Ascending aorta (tissue), 2 donors: ENCODE measurements at regions not wholly inside any gene's neighbourhood (a gene's known extent, or its start where the extent isn't known, plus 50 kb on each side); places are given as distances from the start of the nearest gene placed in this dataset.

Experiments used
- DNase-seq, 2 donors: peaks; one replicate each; pipeline ENCODE4 v3.0.0-alpha.2; 2019; ENCODE audit warnings: low spot score in 2 of 2
- H3K27ac ChIP-seq, 2 donors: fragments of 200-600 bp; sonication (generic); one replicate each; pipeline ENCODE4 v1.5.1; 2016 to 2017; ENCODE audit warnings: mild to moderate bottlenecking in 1 of 2
- H3K27me3 ChIP-seq: fragments of 200-600 bp; sonication (generic); one replicate; pipeline ENCODE4 v1.5.1; 2017
- H3K36me3 ChIP-seq, 2 donors: fragments of 200-600 bp; sonication (generic); one replicate each; pipeline ENCODE4 v1.5.1; 2016
- H3K4me1 ChIP-seq, 2 donors: fragments of 200-600 bp; sonication (generic); one replicate each; pipeline ENCODE4 v1.5.1; 2016 to 2017; ENCODE audit warnings: mild to moderate bottlenecking in 1 of 2
- H3K4me3 ChIP-seq, 2 donors: fragments of 200-600 bp; sonication (generic); one replicate each; pipeline ENCODE4 v1.5.1; 2016 to 2017; ENCODE audit warnings: mild to moderate bottlenecking in 1 of 2
- H3K9me3 ChIP-seq, 2 donors: fragments of 200-600 bp; sonication (generic); one replicate each; pipeline ENCODE4 v1.5.1; 2016
- intact Hi-C: fragments of 100-400 bp; cut with DNase I; formaldehyde crosslinking; loops from one replicate; pipeline ENCODE4 v1.15.1; 2023
- TF ChIP-seq, protein P1 (sequence below), 3 experiments: fragments of 200-600 bp in 2 of 3; fragments of 450-650 bp in 1 of 3; sonication (generic) in 2 of 3; IDR thresholded peaks; one replicate each; pipeline ENCODE4 v1.5.1; 2016 to 2019; ENCODE audit warnings: antibody characterized with exemption in 3 of 3, mild to moderate bottlenecking in 1 of 3, moderate library complexity in 1 of 3

DNA sequence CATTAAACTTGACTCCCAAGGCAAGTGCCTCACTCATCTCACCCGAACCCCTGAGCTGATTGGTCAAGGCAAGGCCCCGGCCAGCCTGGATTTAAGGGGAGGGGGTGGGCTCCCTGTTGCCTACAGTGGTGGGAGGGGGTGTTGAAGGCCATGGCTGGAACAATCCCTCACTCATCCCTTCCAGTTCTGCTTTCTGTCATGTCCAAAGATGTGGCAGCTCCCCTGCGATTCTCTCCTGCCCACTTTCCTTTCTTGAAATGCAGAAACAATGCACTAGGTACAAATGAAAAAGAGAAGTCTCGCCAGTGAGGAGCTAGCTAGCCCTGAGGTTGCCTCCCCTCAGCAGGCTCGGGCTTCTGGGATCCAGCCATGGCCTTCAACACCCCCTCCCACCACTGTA, 240.9 kb downstream of the SYK start:
- H3K9me3 ChIP-seq: no peaks in the 10 kb centered on the region
- no peak overlapping the region for H3K27ac ChIP-seq
- H3K27me3 ChIP-seq: no peaks in the 10 kb centered on the region
- TF ChIP-seq, protein P1, sequence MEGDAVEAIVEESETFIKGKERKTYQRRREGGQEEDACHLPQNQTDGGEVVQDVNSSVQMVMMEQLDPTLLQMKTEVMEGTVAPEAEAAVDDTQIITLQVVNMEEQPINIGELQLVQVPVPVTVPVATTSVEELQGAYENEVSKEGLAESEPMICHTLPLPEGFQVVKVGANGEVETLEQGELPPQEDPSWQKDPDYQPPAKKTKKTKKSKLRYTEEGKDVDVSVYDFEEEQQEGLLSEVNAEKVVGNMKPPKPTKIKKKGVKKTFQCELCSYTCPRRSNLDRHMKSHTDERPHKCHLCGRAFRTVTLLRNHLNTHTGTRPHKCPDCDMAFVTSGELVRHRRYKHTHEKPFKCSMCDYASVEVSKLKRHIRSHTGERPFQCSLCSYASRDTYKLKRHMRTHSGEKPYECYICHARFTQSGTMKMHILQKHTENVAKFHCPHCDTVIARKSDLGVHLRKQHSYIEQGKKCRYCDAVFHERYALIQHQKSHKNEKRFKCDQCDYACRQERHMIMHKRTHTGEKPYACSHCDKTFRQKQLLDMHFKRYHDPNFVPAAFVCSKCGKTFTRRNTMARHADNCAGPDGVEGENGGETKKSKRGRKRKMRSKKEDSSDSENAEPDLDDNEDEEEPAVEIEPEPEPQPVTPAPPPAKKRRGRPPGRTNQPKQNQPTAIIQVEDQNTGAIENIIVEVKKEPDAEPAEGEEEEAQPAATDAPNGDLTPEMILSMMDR (IDR thresholded peaks at IDR 0.05): no peak
- no peak for DNase-seq
- intact Hi-C loops: no loop called here
- no peaks in the 10 kb centered on the region for H3K36me3 ChIP-seq
- H3K4me1 ChIP-seq: peaks cover 7 to 11% of the 10 kb centered on the region in 2 donors
- H3K4me3 ChIP-seq: no peak overlapping the region

DNA sequence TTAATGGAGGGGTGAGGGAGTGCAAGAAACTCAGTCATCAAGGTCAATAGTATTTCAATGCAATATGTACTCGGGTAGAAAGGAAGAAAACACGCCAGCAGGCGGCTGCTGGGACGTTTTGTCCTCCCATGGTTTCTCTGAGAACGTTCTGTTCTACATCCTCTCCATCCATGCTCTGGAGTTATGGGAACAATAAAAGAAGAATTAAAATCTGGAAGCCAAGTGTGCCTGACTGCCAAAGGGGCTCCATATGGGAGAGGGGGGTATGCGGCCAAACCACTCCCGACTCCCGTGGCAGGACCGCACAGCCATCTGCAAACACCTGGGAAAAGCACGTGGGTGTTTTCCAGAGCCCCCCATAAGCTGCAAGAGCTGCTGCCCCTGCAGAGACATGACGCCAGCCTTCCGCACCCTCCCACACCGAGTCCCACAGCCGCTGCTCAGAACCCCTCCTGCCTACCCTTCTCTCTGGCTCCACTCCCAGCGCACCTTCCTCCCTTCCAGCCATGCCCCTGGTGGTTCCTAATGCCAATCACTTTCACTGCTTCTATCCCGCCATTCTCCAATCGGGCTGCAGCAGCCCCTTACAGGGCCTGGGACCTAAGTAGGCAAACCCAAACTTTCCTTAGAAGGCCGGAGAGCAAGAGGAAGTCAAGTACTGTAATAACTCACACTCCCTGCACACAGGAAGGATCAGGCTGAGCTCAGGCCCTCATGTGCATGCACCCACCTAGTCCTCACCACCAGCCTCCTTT, 241.6 kb downstream of the SYK start:
- no peaks in the 10 kb centered on the region for H3K36me3 ChIP-seq
- H3K27ac ChIP-seq: no peak overlapping the region
- no peaks in the 10 kb centered on the region for H3K9me3 ChIP-seq
- intact Hi-C loops: no loop called here
- H3K4me1 ChIP-seq: peaks cover 0 to 4% of the 10 kb centered on the region in 2 donors
- TF ChIP-seq, protein P1 (IDR thresholded peaks at IDR 0.05): no peak
- no peak for DNase-seq
- no peaks in the 10 kb centered on the region for H3K27me3 ChIP-seq
- H3K4me3 ChIP-seq: no peak overlapping the region

DNA sequence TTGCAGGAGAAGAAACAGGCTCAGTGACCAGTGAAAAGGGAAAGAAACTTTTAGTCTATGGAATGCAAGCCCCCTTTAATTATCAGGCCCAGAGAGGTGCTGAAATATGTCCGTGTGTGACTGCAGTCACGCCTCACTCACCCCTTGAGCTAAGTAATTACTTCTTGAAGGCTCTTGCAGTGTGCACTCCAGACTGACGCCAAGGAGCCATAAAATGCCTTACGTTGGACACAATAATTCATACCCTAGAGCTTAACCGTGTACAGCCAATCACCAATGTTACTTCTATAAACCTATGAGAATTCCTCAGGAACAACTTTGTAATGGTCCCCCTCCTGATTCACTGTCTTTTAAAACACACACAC, 242.2 kb downstream of the SYK start:
- Histone ChIP-seq H3K27ac (no peak overlapping the region), H3K4me1 (no peaks in the 10 kb centered on the region), H3K4me3 (no peak overlapping the region), H3K36me3 (no peaks in the 10 kb centered on the region), H3K9me3 (no peaks in the 10 kb centered on the region), H3K27me3 (no peaks in the 10 kb centered on the region)
- no peak for DNase-seq
- TF ChIP-seq, protein P1 (IDR thresholded peaks at IDR 0.05): no peak
- intact Hi-C loops: no loop called here

DNA sequence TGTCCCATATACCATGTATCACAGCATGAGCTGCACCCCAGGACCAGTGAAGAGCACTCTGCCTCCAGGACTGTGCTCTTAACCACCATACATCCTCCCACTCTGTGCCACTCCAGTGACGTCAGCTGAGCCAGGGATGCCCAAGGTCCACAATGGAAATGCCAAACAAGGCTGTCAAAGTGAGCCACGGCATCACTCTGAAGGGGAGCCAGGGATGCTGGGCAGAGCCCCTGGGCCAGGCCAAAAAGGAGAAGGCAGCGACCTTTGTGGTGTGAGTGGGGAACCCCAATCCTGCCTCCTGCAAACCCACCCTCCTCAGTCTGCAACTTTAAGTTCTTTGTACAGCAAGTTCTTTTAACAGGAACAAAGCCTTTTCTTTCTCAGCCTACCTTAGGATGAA, 242.7 kb downstream of the SYK start:
- no peak overlapping the region for H3K27ac ChIP-seq

DNA sequence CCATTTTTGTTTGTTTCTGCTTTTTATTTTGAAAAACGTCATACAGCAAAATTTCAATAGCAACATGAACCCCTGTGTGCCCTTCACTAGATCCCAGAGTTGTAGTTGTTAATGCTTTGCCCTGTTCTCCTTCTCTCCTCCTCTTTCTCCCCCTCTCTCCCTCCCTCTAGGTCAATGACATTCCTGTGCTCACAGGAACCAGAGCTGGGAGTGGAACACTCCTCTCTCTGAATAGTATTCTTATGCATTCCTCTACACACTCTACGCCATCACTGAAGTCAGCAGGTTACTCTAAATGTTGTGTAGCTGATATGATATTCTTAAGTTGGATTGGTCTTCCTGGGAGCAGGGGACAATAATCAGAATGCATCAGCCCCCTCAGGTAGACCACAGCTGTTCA, 243.4 kb downstream of the SYK start:
- no peak for DNase-seq
- H3K27ac ChIP-seq: no peak overlapping the region
- H3K4me1 ChIP-seq: no peaks in the 10 kb centered on the region
- H3K36me3 ChIP-seq: no peaks in the 10 kb centered on the region
- no peak overlapping the region for H3K4me3 ChIP-seq
- no peaks in the 10 kb centered on the region for H3K27me3 ChIP-seq
- TF ChIP-seq, protein P1 (IDR thresholded peaks at IDR 0.05): no peak
- H3K9me3 ChIP-seq: no peaks in the 10 kb centered on the region
- intact Hi-C loops: no loop called here

More for the DNA sequence above, 242.7 kb downstream of the SYK start:
- Histone ChIP-seq H3K27me3 (no peaks in the 10 kb centered on the region), H3K4me3 (no peak overlapping the region), H3K4me1 (no peaks in the 10 kb centered on the region), H3K36me3 (no peaks in the 10 kb centered on the region), H3K9me3 (no peaks in the 10 kb centered on the region)
- intact Hi-C loops: no loop called here
- TF ChIP-seq, protein P1 (IDR thresholded peaks at IDR 0.05): no peak
- no peak for DNase-seq

DNA sequence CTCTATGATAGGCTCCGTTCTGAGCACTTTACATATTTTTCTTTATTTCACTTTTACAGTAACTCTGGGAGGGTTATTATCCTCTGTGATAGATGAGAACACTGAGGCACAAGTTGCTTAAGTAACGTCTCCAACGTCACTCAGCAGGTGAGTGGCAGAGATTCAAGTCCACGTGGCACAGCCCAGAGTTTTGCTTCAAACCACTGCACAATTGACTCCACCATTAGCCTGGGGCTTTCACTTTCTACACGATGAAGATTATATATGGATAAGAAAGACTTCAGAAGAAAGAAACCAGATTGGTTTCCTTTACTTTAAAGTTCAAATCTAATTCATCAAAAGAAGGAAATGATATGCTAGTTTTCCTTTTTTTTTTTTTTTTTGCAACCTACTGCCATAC, 245.9 kb downstream of the SYK start:
- no peaks in the 10 kb centered on the region for H3K36me3 ChIP-seq
- H3K4me1 ChIP-seq: no peaks in the 10 kb centered on the region
- H3K4me3 ChIP-seq: no peak overlapping the region
- H3K27ac ChIP-seq: no peak overlapping the region
- H3K27me3 ChIP-seq: no peaks in the 10 kb centered on the region
- H3K9me3 ChIP-seq: no peaks in the 10 kb centered on the region
- TF ChIP-seq, protein P1 (IDR thresholded peaks at IDR 0.05): no peak
- no peak for DNase-seq
- intact Hi-C loops: no loop called here
